Smooth muscle cell (in vitro differentiated cells): ENCODE measurements at regions not wholly inside any gene's neighbourhood (a gene's known extent, or its start where the extent isn't known, plus 50 kb on each side); places are given as distances from the start of the nearest gene placed in this dataset.

ENCODE experiments used
- DNase-seq: peaks from one replicate; lab custom pipeline; 2025; ENCODE audit not compliant: unreplicated experiment; lab: John Stamatoyannopoulos, UW
- H2AFZ ChIP-seq: fragments of 200-600 bp; sonication (generic); 2 replicates; pipeline ENCODE4 v1.6.0; 2016; ENCODE audit warnings: antibody characterized with exemption, low read depth, mild to moderate bottlenecking
- H3F3A ChIP-seq: fragments of 200-600 bp; sonication (generic); 2 replicates; pipeline ENCODE4 v1.6.0; 2017; ENCODE audit warnings: antibody characterized with exemption, low read depth
- H3K27ac ChIP-seq: fragments of 200-600 bp; sonication (generic); 2 replicates; pipeline ENCODE4 v1.5.1; 2016; ENCODE audit warnings: low read depth, mild to moderate bottlenecking
- H3K27me3 ChIP-seq: fragments of 200-600 bp; sonication (generic); 2 replicates; pipeline ENCODE4 v1.6.1; 2016; ENCODE audit warnings: low read depth, mild to moderate bottlenecking
- H3K36me3 ChIP-seq: fragments of 200-600 bp; sonication (generic); 2 replicates; pipeline ENCODE4 v1.5.1; 2016; ENCODE audit warnings: low read depth
- H3K4me1 ChIP-seq: fragments of 200-600 bp; sonication (generic); 2 replicates; pipeline ENCODE4 v1.5.1; 2016; ENCODE audit warnings: low read depth
- H3K4me2 ChIP-seq: fragments of 200-600 bp; sonication (generic); 2 replicates; pipeline ENCODE4 v1.6.0; 2016; ENCODE audit warnings: mild to moderate bottlenecking
- H3K4me3 ChIP-seq: fragments of 200-600 bp; sonication (generic); 2 replicates; pipeline ENCODE4 v1.5.1; 2016; ENCODE audit warnings: mild to moderate bottlenecking
- H3K79me2 ChIP-seq: fragments of 200-600 bp; sonication (generic); 2 replicates; pipeline ENCODE4 v1.6.0; 2016; ENCODE audit warnings: low read depth, mild to moderate bottlenecking
- H3K9ac ChIP-seq: fragments of 200-600 bp; sonication (generic); 2 replicates; pipeline ENCODE4 v1.6.0; 2016; ENCODE audit warnings: low read depth
- H3K9me3 ChIP-seq: fragments of 200-600 bp; sonication (generic); replicated peaks from 2 replicates; pipeline ENCODE4 v1.5.1; 2016; ENCODE audit warnings: low read depth
- H4K20me1 ChIP-seq: fragments of 200-600 bp; sonication (generic); 2 replicates; pipeline ENCODE4 v1.6.0; 2016; ENCODE audit warnings: low read depth
- WGBS: methylation state at CpG from one replicate; pipeline ENCODE4 v1.1.7; 2016; ENCODE audit warnings: low lambda C conversion rate; 5-methylcytosine and 5-hydroxymethylcytosine counted together
- TF ChIP-seq, protein P1 (sequence below): fragments of 200-600 bp; sonication (generic); IDR thresholded peaks from 2 replicates; pipeline ENCODE4 v1.5.1; 2017; ENCODE audit warnings: borderline replicate concordance, mild to moderate bottlenecking, antibody characterized with exemption; ENCODE audit not compliant: insufficient read depth, poor library complexity, severe bottlenecking

DNA sequence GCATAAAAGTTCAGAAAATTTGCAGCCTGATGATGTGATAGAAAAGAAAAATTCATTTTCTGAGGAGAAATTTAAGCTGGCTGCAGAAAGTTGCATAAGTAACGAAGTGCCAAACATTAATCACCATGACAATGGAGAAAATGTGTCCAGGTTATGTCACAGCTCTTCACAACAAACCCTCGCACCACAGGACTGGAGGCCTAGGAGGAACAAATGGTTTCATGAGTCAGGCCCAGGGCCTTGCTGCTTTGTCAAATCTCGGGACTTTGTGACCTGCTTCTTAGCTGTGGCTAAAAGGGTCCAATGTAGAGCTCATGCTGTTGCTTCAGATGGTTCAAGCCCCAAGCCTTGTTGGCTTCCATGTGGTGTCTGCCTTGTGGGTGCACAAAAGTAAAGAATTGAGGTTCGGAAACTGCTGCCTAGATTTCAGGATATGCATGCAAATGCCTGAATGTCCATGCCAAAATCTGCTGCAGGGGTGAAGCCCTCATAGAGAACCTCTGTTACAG lies 527.4 kb downstream of the SH3BGRL start:
- no peak overlapping the region for H3K4me3 ChIP-seq
- H3K4me2 ChIP-seq, result no peak overlapping the region
- H3K79me2 ChIP-seq, result no peaks in the 10 kb centered on the region
- H3K27ac ChIP-seq, result no peak overlapping the region
- H3F3A ChIP-seq, result no peaks in the 10 kb centered on the region
- H3K27me3 ChIP-seq, result no peaks in the 10 kb centered on the region
- no peaks in the 10 kb centered on the region for H4K20me1 ChIP-seq
- no peak overlapping the region for H3K9ac ChIP-seq
- H3K36me3 ChIP-seq, result no peaks in the 10 kb centered on the region
- WGBS, result 56% methylated on average over 4 of the region's 4 CpGs
- TF ChIP-seq, protein P1, sequence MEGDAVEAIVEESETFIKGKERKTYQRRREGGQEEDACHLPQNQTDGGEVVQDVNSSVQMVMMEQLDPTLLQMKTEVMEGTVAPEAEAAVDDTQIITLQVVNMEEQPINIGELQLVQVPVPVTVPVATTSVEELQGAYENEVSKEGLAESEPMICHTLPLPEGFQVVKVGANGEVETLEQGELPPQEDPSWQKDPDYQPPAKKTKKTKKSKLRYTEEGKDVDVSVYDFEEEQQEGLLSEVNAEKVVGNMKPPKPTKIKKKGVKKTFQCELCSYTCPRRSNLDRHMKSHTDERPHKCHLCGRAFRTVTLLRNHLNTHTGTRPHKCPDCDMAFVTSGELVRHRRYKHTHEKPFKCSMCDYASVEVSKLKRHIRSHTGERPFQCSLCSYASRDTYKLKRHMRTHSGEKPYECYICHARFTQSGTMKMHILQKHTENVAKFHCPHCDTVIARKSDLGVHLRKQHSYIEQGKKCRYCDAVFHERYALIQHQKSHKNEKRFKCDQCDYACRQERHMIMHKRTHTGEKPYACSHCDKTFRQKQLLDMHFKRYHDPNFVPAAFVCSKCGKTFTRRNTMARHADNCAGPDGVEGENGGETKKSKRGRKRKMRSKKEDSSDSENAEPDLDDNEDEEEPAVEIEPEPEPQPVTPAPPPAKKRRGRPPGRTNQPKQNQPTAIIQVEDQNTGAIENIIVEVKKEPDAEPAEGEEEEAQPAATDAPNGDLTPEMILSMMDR, result no peak
- no peak for DNase-seq
- no peaks in the 10 kb centered on the region for H3K4me1 ChIP-seq
- H2AFZ ChIP-seq, result no peak overlapping the region
- H3K9me3 ChIP-seq, result peaks cover 15% of the 10 kb centered on the region

DNA sequence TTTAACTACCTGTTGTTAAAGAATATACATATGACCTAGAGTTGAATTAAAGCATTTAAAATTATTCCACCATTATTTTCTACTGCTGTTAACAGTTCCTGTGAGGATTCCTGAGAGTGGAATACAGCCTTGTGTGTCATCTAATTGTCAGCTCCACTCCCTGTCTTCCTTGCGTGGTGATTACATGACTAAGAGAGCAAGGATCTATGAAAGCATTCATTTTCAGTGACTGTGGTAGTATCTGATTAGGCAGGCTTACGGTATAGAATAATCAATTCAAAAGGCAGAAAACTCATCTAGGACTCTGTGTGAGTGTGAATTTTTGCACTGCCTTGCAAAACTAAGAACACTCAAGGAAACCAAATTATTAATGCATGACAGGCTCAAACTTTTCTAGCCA lies 577.8 kb downstream of the SH3BGRL start:
- Histone ChIP-seq H3K9ac (no peak overlapping the region), H3K4me1 (no peaks in the 10 kb centered on the region), H3K36me3 (no peaks in the 10 kb centered on the region), H4K20me1 (no peaks in the 10 kb centered on the region), H3K27me3 (no peaks in the 10 kb centered on the region), H3K4me2 (no peak overlapping the region), H3K79me2 (no peaks in the 10 kb centered on the region), H3K27ac (no peak overlapping the region), H3F3A (no peaks in the 10 kb centered on the region), H2AFZ (no peak overlapping the region), H3K4me3 (no peak overlapping the region), H3K9me3 (peaks cover 6% of the 10 kb centered on the region)
- TF ChIP-seq, protein P1, result no peak
- no peak for DNase-seq
- WGBS, result 49% methylated on average over 2 of the region's 2 CpGs

DNA sequence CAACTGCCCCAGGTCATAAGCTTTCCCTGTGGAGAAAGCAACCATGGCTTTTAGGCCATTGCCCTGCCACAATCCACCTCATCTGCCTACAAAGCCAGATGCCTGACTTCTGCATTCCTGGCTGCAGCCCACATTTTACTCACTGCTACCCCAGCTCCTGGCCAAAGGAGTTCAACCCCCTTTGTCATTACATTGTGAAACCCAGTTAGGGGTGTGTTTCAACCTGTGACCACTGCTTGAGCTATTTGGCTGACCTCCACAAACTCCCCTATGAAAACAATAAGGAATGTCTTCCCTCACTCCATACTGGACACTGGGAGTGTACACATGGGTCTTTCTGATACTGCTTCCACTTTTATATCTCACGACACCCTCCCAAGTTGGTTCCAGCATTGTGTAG lies 589.2 kb downstream of the SH3BGRL start:
- Histone ChIP-seq H3K79me2 (no peaks in the 10 kb centered on the region), H3K9me3 (no peaks in the 10 kb centered on the region), H4K20me1 (no peaks in the 10 kb centered on the region), H3K9ac (no peak overlapping the region), H3K4me1 (no peaks in the 10 kb centered on the region), H3K36me3 (no peaks in the 10 kb centered on the region), H3K4me3 (no peak overlapping the region), H2AFZ (no peak overlapping the region), H3F3A (no peaks in the 10 kb centered on the region), H3K27me3 (no peaks in the 10 kb centered on the region), H3K27ac (no peak overlapping the region), H3K4me2 (no peak overlapping the region)
- no peak for DNase-seq
- 73% methylated on average over 1 of the region's 1 CpG for WGBS
- TF ChIP-seq, protein P1, result no peak
